GM23338 (cell line): ENCODE measurements at regions not wholly inside any gene's neighbourhood (a gene's known extent, or its start where the extent isn't known, plus 50 kb on each side); places are given as distances from the start of the nearest gene placed in this dataset.

Source experiments
- ATAC-seq: fragments of 200-7000 bp; cut with Tn5 transposase; 3 replicates; pipeline ENCODE4 v1.9.1; 2020
- DNase-seq: peaks from one replicate; pipeline ENCODE4 v3.0.0-alpha.2; 2015; ENCODE audit warnings: low spot score
- H2AFZ ChIP-seq: fragments of 200-600 bp; sonication (generic); 2 replicates; pipeline ENCODE4 v1.8.0; 2016; ENCODE audit warnings: antibody characterized with exemption, mild to moderate bottlenecking, moderate library complexity
- H3F3A ChIP-seq: fragments of 200-600 bp; sonication (generic); replicated peaks from 2 replicates; pipeline ENCODE4 v1.8.0; 2017; ENCODE audit warnings: antibody characterized with exemption, mixed run types, low read depth
- H3K27ac ChIP-seq: fragments of 200-600 bp; sonication (generic); 2 replicates; pipeline ENCODE4 v1.6.1; 2016; ENCODE audit warnings: low read depth
- H3K27me3 ChIP-seq: fragments of 200-600 bp; sonication (generic); 2 replicates; pipeline ENCODE4 v1.8.0; 2016; ENCODE audit warnings: mild to moderate bottlenecking, mixed run types, moderate library complexity; ENCODE audit not compliant: insufficient read depth
- H3K36me3 ChIP-seq: fragments of 200-600 bp; sonication (generic); 2 replicates; pipeline ENCODE4 v1.8.0; 2016; ENCODE audit warnings: mild to moderate bottlenecking; ENCODE audit not compliant: insufficient read depth
- H3K4me1 ChIP-seq: fragments of 200-600 bp; sonication (generic); 2 replicates; pipeline ENCODE4 v1.8.0; 2016; ENCODE audit warnings: mild to moderate bottlenecking, moderate library complexity; ENCODE audit not compliant: insufficient read depth
- H3K4me2 ChIP-seq: fragments of 200-600 bp; sonication (generic); 2 replicates; pipeline ENCODE4 v1.7.1; 2017; ENCODE audit warnings: mixed run types
- H3K4me3 ChIP-seq: fragments of 200-600 bp; sonication (generic); 2 replicates; pipeline ENCODE4 v1.6.1; 2016; ENCODE audit warnings: mixed run types
- H3K79me2 ChIP-seq: fragments of 200-600 bp; sonication (generic); replicated peaks from 2 replicates; pipeline ENCODE4 v1.8.0; 2017; ENCODE audit warnings: mild to moderate bottlenecking; ENCODE audit not compliant: insufficient read depth
- H3K9me2 ChIP-seq: fragments of 200-600 bp; sonication (generic); 2 replicates; pipeline ENCODE4 v1.8.0; 2017; ENCODE audit not compliant: insufficient read depth
- H4K20me1 ChIP-seq: fragments of 200-600 bp; sonication (generic); replicated peaks from 2 replicates; pipeline ENCODE4 v1.8.0; 2017; ENCODE audit warnings: mild to moderate bottlenecking; ENCODE audit not compliant: insufficient read depth
- H3K27ac Mint-ChIP-seq: 2 replicates; pipeline ENCODE4 v1.8.0; 2020; ENCODE audit warnings: inconsistent platforms, mild to moderate bottlenecking, moderate library complexity, mixed read lengths
- H3K27me3 Mint-ChIP-seq: 3 replicates; pipeline ENCODE4 v1.8.0; 2022; ENCODE audit warnings: low read depth, mild to moderate bottlenecking, moderate library complexity, mixed read lengths, inconsistent platforms; ENCODE audit not compliant: insufficient read depth, poor library complexity
- H3K36me3 Mint-ChIP-seq: 3 replicates; pipeline ENCODE4 v1.8.0; 2021; ENCODE audit warnings: low read depth, mild to moderate bottlenecking, inconsistent platforms, moderate library complexity, mixed read lengths
- H3K4me1 Mint-ChIP-seq: 3 replicates; pipeline ENCODE4 v1.8.0; 2020; ENCODE audit warnings: mild to moderate bottlenecking, inconsistent platforms, mixed read lengths
- H3K4me3 Mint-ChIP-seq: 3 replicates; pipeline ENCODE4 v1.8.0; 2021; ENCODE audit warnings: moderate library complexity, mild to moderate bottlenecking, inconsistent platforms, mixed read lengths
- H3K9me3 Mint-ChIP-seq: 3 replicates; pipeline ENCODE4 v1.8.0; 2020; ENCODE audit warnings: moderate library complexity, mild to moderate bottlenecking, inconsistent platforms, mixed read lengths
- CREB1 ChIP-seq: fragments of 250-450 bp; sonication (Bioruptor Pico); IDR thresholded peaks from 2 replicates; pipeline ENCODE4 v1.5.0; 2020; ENCODE audit warnings: low read depth, mild to moderate bottlenecking, moderate library complexity
- EZH2 ChIP-seq: fragments of 200-600 bp; sonication (generic); IDR thresholded peaks from one replicate; pipeline ENCODE4 v1.8.0; 2017; ENCODE audit warnings: antibody characterized with exemption, mild to moderate bottlenecking, low read depth; ENCODE audit not compliant: unreplicated experiment
- EZH2phosphoT487 ChIP-seq: fragments of 200-600 bp; sonication (generic); IDR thresholded peaks from one replicate; pipeline ENCODE4 v1.8.1; 2018; ENCODE audit warnings: antibody characterized with exemption; ENCODE audit not compliant: unreplicated experiment
- JUNB ChIP-seq: IDR thresholded peaks from one replicate; pipeline ENCODE4 v1.6.1; 2016; ENCODE audit warnings: antibody characterized with exemption; ENCODE audit not compliant: unreplicated experiment
- NANOG ChIP-seq: IDR thresholded peaks from 2 replicates; pipeline ENCODE4 v1.6.1; 2016; ENCODE audit warnings: antibody characterized with exemption, borderline replicate concordance
- POLR2AphosphoS5 ChIP-seq: IDR thresholded peaks from 2 replicates; pipeline ENCODE4 v1.6.1; 2016; ENCODE audit warnings: antibody characterized with exemption, low read depth
- STAT1 ChIP-seq: IDR thresholded peaks from one replicate; pipeline ENCODE4 v1.6.1; 2016; ENCODE audit warnings: antibody characterized with exemption; ENCODE audit not compliant: unreplicated experiment
- ZNF114 ChIP-seq: fragments of 250-450 bp; sonication (Bioruptor Pico); IDR thresholded peaks from 2 replicates; pipeline ENCODE4 v1.5.0; 2020; ENCODE audit warnings: mild to moderate bottlenecking, moderate library complexity
- ZNF331 ChIP-seq: fragments of 250-450 bp; sonication (Bioruptor Pico); IDR thresholded peaks from 2 replicates; pipeline ENCODE4 v1.5.0; 2020; ENCODE audit warnings: low read depth, mild to moderate bottlenecking, moderate library complexity
- TF ChIP-seq, protein P1 (sequence below): fragments of 250-450 bp; sonication (Bioruptor Pico); IDR thresholded peaks from 2 replicates; pipeline ENCODE4 v1.5.0; 2020; ENCODE audit warnings: mild to moderate bottlenecking, moderate library complexity
- TF ChIP-seq, protein P2 (sequence below), 2 experiments: fragments of 200-600 bp in 1 of 2; sonication (generic) in 1 of 2; conservative IDR thresholded peaks; 2 replicates each; pipeline versions ENCODE4 v1.5.1 to v1.6.1; 2016 to 2017; ENCODE audit warnings: antibody characterized with exemption in 2 of 2, low read depth in 2 of 2, mild to moderate bottlenecking in 2 of 2, moderate library complexity in 1 of 2
- TF ChIP-seq, protein P3 (sequence below): IDR thresholded peaks from 2 replicates; pipeline ENCODE4 v1.6.1; 2016; ENCODE audit warnings: antibody characterized with exemption
- TF ChIP-seq, protein P4 (sequence below): IDR thresholded peaks from one replicate; pipeline ENCODE4 v1.6.1; 2018; ENCODE audit warnings: antibody characterized with exemption; ENCODE audit not compliant: unreplicated experiment

DNA sequence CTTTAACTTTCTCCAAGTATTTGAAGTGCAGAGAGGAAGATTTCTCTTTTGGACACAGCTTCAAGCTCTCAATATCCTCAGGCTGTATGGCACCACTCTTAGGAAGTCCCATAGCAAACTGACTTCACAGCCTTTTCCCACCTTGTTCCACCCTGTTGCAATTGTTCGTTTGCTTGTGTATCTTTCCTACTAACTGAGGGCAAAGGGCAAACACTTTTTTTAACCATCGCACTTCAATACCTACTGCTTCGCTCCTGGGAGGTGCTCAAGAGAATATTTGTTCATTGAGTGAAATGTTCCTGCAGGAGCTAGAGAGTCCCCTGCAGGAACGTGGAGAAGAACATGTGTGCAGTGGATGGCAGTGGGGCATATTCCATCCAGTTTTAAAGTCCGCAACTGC, 638.6 kb downstream of the BCOR start:
- H3K27ac Mint-ChIP-seq: no peak overlapping the region
- H3K36me3 Mint-ChIP-seq: no peaks in the 10 kb centered on the region; the same call in 1 of the 3 replicates
- H3K27me3 Mint-ChIP-seq: peaks cover 7% of the 10 kb centered on the region
- H3F3A ChIP-seq: no peaks in the 10 kb centered on the region
- H3K9me3 Mint-ChIP-seq: peaks cover 7% of the 10 kb centered on the region; the same call in 1 of the 3 replicates
- no peaks in the 10 kb centered on the region for H3K36me3 ChIP-seq
- no peaks in the 10 kb centered on the region for H3K27me3 ChIP-seq
- H3K27ac ChIP-seq: no peak overlapping the region
- H3K4me1 Mint-ChIP-seq: no peaks in the 10 kb centered on the region; the same call in 2 of the 3 replicates
- no peak overlapping the region for H2AFZ ChIP-seq
- TF ChIP-seq EZH2phosphoT487: no peak
- TF ChIP-seq, protein P1, sequence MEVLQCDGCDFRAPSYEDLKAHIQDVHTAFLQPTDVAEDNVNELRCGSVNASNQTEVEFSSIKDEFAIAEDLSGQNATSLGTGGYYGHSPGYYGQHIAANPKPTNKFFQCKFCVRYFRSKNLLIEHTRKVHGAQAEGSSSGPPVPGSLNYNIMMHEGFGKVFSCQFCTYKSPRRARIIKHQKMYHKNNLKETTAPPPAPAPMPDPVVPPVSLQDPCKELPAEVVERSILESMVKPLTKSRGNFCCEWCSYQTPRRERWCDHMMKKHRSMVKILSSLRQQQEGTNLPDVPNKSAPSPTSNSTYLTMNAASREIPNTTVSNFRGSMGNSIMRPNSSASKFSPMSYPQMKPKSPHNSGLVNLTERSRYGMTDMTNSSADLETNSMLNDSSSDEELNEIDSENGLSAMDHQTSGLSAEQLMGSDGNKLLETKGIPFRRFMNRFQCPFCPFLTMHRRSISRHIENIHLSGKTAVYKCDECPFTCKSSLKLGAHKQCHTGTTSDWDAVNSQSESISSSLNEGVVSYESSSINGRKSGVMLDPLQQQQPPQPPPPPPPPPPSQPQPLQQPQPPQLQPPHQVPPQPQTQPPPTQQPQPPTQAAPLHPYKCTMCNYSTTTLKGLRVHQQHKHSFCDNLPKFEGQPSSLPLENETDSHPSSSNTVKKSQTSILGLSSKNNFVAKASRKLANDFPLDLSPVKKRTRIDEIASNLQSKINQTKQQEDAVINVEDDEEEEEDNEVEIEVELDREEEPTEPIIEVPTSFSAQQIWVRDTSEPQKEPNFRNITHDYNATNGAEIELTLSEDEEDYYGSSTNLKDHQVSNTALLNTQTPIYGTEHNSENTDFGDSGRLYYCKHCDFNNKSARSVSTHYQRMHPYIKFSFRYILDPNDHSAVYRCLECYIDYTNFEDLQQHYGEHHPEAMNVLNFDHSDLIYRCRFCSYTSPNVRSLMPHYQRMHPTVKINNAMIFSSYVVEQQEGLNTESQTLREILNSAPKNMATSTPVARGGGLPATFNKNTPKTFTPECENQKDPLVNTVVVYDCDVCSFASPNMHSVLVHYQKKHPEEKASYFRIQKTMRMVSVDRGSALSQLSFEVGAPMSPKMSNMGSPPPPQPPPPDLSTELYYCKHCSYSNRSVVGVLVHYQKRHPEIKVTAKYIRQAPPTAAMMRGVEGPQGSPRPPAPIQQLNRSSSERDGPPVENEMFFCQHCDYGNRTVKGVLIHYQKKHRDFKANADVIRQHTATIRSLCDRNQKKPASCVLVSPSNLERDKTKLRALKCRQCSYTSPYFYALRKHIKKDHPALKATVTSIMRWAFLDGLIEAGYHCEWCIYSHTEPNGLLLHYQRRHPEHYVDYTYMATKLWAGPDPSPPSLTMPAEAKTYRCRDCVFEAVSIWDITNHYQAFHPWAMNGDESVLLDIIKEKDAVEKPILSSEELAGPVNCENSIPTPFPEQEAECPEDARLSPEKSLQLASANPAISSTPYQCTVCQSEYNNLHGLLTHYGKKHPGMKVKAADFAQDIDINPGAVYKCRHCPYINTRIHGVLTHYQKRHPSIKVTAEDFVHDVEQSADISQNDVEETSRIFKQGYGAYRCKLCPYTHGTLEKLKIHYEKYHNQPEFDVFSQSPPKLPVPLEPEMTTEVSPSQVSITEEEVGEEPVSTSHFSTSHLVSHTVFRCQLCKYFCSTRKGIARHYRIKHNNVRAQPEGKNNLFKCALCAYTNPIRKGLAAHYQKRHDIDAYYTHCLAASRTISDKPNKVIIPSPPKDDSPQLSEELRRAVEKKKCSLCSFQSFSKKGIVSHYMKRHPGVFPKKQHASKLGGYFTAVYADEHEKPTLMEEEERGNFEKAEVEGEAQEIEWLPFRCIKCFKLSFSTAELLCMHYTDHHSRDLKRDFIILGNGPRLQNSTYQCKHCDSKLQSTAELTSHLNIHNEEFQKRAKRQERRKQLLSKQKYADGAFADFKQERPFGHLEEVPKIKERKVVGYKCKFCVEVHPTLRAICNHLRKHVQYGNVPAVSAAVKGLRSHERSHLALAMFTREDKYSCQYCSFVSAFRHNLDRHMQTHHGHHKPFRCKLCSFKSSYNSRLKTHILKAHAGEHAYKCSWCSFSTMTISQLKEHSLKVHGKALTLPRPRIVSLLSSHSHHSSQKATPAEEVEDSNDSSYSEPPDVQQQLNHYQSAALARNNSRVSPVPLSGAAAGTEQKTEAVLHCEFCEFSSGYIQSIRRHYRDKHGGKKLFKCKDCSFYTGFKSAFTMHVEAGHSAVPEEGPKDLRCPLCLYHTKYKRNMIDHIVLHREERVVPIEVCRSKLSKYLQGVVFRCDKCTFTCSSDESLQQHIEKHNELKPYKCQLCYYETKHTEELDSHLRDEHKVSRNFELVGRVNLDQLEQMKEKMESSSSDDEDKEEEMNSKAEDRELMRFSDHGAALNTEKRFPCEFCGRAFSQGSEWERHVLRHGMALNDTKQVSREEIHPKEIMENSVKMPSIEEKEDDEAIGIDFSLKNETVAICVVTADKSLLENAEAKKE (CRISPR knock-in tag): no peak
- TF ChIP-seq POLR2AphosphoS5: no peak
- TF ChIP-seq STAT1: no peak
- TF ChIP-seq, protein P2, sequence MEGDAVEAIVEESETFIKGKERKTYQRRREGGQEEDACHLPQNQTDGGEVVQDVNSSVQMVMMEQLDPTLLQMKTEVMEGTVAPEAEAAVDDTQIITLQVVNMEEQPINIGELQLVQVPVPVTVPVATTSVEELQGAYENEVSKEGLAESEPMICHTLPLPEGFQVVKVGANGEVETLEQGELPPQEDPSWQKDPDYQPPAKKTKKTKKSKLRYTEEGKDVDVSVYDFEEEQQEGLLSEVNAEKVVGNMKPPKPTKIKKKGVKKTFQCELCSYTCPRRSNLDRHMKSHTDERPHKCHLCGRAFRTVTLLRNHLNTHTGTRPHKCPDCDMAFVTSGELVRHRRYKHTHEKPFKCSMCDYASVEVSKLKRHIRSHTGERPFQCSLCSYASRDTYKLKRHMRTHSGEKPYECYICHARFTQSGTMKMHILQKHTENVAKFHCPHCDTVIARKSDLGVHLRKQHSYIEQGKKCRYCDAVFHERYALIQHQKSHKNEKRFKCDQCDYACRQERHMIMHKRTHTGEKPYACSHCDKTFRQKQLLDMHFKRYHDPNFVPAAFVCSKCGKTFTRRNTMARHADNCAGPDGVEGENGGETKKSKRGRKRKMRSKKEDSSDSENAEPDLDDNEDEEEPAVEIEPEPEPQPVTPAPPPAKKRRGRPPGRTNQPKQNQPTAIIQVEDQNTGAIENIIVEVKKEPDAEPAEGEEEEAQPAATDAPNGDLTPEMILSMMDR (conservative IDR thresholded peaks at IDR 0.05; ENCODE audit: low read depth in 2 of 2): no peak
- TF ChIP-seq, protein P3, sequence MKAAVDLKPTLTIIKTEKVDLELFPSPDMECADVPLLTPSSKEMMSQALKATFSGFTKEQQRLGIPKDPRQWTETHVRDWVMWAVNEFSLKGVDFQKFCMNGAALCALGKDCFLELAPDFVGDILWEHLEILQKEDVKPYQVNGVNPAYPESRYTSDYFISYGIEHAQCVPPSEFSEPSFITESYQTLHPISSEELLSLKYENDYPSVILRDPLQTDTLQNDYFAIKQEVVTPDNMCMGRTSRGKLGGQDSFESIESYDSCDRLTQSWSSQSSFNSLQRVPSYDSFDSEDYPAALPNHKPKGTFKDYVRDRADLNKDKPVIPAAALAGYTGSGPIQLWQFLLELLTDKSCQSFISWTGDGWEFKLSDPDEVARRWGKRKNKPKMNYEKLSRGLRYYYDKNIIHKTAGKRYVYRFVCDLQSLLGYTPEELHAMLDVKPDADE: no peak
- TF ChIP-seq JUNB: no peak
- TF ChIP-seq, protein P4, sequence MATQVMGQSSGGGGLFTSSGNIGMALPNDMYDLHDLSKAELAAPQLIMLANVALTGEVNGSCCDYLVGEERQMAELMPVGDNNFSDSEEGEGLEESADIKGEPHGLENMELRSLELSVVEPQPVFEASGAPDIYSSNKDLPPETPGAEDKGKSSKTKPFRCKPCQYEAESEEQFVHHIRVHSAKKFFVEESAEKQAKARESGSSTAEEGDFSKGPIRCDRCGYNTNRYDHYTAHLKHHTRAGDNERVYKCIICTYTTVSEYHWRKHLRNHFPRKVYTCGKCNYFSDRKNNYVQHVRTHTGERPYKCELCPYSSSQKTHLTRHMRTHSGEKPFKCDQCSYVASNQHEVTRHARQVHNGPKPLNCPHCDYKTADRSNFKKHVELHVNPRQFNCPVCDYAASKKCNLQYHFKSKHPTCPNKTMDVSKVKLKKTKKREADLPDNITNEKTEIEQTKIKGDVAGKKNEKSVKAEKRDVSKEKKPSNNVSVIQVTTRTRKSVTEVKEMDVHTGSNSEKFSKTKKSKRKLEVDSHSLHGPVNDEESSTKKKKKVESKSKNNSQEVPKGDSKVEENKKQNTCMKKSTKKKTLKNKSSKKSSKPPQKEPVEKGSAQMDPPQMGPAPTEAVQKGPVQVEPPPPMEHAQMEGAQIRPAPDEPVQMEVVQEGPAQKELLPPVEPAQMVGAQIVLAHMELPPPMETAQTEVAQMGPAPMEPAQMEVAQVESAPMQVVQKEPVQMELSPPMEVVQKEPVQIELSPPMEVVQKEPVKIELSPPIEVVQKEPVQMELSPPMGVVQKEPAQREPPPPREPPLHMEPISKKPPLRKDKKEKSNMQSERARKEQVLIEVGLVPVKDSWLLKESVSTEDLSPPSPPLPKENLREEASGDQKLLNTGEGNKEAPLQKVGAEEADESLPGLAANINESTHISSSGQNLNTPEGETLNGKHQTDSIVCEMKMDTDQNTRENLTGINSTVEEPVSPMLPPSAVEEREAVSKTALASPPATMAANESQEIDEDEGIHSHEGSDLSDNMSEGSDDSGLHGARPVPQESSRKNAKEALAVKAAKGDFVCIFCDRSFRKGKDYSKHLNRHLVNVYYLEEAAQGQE: no peak
- no peak for TF ChIP-seq ZNF114 (CRISPR knock-in tag)
- no peak for TF ChIP-seq ZNF331 (CRISPR knock-in tag)
- no peak for TF ChIP-seq EZH2
- TF ChIP-seq NANOG: no peak
- TF ChIP-seq CREB1 (CRISPR knock-in tag): no peak
- H3K4me2 ChIP-seq: no peak overlapping the region
- H3K9me2 ChIP-seq: no peaks in the 10 kb centered on the region
- no peaks in the 10 kb centered on the region for H4K20me1 ChIP-seq
- no peak overlapping the region for H3K4me3 Mint-ChIP-seq
- ATAC-seq (no peak), DNase-seq (no peak)
- no peaks in the 10 kb centered on the region for H3K79me2 ChIP-seq
- H3K4me1 ChIP-seq: no peaks in the 10 kb centered on the region
- H3K4me3 ChIP-seq: no peak overlapping the region
